ENCODE measurements at regions not wholly inside any gene's neighbourhood (a gene's known extent, or its start where the extent isn't known, plus 50 kb on each side); places are given as distances from the start of the nearest gene placed in this dataset.

DNA sequence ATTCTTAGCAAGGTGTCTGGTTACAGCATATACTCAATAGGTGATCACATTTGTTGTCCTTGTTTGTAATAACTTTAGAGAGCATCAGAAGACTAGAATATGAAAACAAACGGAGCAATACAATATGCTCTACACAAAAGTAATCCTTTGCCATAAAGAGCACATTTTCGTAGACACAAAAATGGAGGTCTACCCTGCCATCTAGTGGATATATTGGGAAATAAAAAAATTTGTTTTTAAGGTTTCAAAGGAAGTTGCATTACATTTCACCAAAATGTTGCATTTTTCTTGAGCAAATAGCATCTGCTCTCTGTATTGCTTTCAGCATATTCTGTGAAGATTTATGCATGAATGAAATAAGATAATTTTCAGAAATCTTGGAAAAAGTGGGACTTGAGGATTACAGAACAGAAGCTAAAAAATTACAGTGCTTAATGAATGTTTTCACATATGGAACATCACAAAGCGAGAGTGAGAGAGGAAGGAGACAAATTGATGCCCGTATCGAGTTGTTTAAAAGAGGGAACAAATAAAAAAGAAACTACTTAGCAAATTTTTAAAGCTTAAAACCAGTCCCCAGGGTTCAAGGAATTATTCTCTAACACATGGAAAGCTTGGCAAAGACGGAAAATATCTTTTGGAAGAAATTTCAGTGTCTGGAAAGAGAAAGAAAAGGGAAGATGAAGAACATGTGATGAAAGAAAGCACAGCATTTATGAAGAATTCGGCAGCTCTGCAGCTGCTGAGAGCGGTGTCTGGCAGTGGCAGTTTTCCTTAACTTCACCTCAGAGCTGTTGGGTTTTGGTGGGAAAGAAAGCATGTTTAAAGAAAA is 390.1 kb downstream of the ANKRD50 start:
- TF ChIP-seq CTCF (IDR thresholded peaks at IDR 0.05; ENCODE audit: low read length) = peak; percentile 62
- no peak for TF ChIP-seq EZH2 (IDR thresholded peaks at IDR 0.05; ENCODE audit: borderline replicate concordance, low read length)
